CD4-positive, alpha-beta T cell treated with Interleukin-15 for 1 hour (primary cell): ENCODE measurements at regions not wholly inside any gene's neighbourhood (a gene's known extent, or its start where the extent isn't known, plus 50 kb on each side); places are given as distances from the start of the nearest gene placed in this dataset.

Experiments
- DNase-seq: peaks from one replicate; pipeline ENCODE4 v3.0.0-alpha.2; 2020

GRCh38 chr12:75717902-75718301, 206.5 kb upstream of the KRR1 start:
- no peak for DNase-seq

GRCh38 chr12:75716291-75717025, 205.0 kb upstream of the KRR1 start:
- no peak for DNase-seq

GRCh38 chr12:75715682-75716081, 204.3 kb upstream of the KRR1 start:
- DNase-seq: no peak

GRCh38 chr12:75715323-75715644, 203.9 kb upstream of the KRR1 start:
- DNase-seq: no peak

DNA sequence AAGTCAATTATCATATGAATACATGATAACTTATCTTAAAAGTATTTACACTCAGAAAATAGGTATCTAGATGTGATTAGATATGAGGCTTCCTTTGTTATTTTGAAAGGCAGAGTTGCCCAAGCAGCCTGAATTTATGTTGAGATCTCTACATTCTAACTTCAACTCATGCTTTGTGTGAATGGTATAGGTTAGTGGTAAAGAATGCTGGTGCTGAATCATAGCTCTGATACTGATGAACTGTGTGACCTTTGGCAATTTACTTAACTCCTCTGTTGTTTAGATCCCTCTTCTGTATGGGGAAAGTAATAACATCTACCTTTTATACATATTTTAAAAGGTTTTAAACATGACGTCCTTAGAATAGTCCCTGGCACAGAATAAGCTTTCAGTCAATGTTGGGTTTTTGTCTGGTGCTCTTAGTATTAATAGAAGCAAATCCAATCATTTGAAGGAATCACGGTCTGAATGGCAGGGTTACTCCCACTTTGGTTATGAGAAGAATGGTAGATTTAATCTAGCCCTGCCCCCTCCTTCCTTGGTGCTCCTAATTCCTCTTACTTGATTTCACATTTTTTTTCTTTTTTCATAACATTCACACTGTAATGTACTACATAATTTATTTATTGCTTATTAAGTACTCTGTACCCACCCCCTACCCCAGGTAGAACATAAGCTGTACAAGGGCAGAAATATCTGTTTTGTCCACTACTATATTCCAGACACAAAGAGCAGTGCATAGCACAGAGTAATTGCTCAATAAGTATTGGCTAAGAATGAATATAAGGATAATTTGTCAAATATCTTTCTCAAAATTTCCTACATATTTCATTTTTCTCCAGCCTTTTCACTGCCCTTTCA, 203.3 kb upstream of the KRR1 start:
- DNase-seq: no peak

DNA sequence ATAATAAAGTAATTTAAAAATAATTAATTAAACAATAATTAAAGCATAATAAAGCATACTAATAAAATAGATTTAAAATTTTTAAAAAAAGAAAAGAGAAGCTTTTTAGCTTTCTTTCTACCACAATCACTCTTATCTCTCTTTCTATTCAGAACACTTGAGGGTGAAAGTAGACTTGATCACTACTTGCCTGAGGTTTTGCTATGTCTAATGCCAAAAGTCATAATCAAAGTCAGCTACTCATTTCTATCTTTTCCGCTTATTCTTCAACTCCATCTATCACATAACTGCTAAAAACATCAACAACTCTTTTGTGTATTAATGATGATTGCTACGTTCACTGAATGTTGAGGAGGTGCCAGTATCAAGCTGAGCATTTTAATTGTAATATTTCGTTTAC, 202.0 kb upstream of the KRR1 start:
- no peak for DNase-seq

GRCh38 chr12:75712223-75712622, 200.8 kb upstream of the KRR1 start:
- DNase-seq: no peak

DNA sequence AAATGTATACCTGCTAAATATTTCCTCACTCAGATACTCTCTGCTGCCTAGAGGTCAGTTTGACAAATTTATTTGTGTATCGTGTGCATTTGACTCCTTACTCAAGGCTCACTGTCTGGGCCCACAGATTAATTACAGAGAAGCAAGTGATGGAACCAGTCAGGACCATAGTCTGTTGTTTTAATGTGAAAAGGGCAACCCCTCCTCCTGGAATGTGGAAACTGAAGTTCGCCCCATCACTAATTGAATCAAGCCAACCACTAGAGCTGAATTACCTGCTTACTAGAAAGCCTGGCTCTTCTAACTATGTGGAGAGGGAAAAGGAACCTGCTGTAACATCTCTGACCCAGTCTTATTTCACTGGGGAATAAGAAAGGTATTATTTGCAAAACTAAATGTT, 199.9 kb upstream of the KRR1 start:
- no peak for DNase-seq

GRCh38 chr12:75710361-75711069, 199.1 kb upstream of the KRR1 start:
- DNase-seq: no peak

- no peak for DNase-seq
Observed at GRCh38 chr12:75709503-75709902, 198.1 kb upstream of the KRR1 start.

GRCh38 chr12:75708802-75709201, 197.4 kb upstream of the KRR1 start:
- no peak for DNase-seq

- no peak for DNase-seq
Observed at GRCh38 chr12:75707983-75708382, 196.6 kb upstream of the KRR1 start.

DNA sequence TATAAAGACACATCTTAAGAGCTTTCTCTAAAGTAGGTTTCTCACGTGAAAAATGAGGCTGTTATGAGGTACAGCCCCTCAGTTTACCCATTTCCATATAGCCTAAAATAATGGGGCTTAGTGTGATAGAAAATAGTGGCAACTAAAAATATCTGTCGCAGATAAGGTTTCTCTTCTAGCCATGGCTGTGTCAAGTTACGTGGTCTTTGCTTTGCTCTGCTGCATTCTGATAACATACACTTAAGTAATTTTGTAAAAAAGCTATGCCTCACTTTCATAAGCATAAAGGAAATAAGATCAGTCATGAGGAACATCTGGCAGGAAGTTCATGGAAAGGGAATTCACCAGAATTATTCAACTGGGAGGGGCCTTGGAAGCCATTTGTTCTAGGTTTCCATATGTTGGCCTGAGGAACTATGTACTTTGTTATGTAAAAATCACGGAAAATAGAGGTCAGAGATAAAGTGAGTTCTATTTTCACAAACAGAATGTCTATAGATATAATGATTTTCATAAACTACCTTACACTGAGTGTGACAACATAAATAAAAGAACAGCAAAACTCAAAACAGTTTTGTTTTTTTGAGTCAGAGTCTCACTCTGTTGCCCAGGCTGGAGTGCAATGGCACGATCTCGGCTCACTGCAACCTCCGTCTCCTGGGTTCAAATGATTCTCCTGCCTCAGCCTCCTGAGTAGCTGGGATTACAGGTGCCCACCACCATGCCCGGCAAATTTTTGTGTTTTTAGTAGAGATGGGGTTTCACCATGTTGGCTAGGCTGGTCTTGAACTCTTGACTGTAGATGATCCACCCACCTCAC, 195.6 kb upstream of the KRR1 start:
- no peak for DNase-seq

DNA sequence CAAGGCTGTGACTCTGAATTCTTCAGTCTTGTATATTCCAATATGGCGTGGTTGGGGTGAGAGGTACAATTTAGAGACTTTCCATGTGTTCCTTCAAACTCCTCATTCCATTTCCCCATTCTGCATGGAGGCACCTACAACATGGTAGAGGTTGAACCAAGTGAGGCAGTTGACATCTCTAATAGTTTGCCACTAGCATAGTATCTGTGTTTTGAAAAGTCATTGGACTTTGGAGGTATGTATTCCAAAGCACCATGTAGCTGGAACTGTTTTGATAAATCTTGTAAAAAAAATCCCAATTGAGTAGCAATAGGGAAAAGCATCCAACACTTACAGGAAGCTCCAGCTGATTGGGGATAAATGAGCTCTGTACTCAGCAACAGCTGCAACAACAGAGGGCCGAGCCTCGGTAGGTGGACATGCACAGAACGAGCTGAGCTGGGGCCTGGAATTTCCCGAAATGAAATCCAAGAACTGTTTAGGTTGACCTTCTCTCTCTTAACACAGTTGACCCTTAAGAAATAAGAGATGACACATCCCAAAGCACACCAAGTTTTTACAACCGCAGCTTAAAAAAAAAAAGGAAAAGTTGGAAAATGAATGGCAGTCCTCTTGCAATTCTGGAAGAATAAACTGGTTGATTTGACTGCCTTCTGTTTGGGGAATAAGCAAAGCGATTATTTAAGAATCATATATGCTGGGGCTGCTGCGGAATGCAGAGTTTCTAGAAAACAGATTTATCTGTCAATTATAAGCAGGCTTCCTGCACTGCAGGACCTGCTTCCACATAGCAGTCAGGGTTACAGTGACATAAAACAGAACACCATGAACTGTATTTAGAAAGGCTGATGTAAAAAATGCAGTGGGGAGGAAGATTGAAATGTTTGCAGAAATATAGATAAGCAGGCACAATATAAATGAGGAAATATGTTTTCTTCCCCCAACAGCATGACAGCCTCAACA, 194.6 kb upstream of the KRR1 start:
- DNase-seq: no peak

- DNase-seq: no peak
Observed at GRCh38 chr12:75704664-75705063, 193.3 kb upstream of the KRR1 start.

- no peak for DNase-seq
Observed at GRCh38 chr12:75704208-75704607, 192.8 kb upstream of the KRR1 start.

DNA sequence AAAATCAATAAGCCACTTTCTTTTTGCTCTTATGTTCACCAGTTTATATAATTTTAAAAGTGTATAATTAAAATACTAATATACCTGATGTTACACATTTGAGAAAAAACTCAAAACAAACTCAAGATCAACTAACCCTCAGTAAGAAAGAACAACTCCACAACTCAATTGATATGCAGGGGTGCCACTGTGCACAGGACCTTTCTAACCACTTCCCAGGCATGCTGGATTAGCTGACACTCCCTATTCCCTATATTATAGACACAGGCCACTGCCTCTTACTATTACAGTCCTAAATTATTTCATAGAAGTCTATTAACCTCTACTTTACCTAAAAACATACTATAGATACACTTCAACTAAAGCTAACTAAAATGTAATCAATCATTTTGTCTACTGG, 191.7 kb upstream of the KRR1 start:
- no peak for DNase-seq

DNA sequence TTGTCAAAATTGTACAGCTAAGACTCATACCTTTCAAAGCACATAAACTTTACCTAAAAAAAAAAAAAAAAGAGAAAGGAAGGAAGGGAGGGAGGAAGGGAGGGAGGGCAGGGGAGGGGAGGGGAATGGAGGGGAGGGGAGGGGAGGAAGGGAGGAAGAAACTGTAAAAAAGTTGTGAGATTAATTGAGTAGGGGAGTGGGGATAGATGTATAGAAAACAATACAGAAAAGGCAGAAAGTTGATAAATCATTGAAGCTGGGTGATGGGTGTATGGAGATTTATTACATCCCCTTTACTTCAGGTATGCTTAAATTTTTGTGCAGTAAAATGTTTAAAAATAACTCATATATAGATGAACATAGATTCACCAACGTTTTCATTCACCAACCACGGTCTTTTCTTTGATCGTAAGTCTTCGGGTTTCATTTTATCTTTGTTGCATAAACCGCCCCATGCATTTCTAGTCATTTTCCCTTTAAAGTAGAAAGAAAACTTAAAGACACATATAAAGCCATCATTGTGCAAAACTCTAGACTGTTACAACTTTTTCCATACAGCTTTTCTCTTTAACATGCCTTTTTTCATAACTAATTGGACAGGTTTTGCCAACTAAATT, 191.2 kb upstream of the KRR1 start:
- no peak for DNase-seq

- DNase-seq: no peak
Observed at GRCh38 chr12:75701859-75702258, 190.4 kb upstream of the KRR1 start.

DNA sequence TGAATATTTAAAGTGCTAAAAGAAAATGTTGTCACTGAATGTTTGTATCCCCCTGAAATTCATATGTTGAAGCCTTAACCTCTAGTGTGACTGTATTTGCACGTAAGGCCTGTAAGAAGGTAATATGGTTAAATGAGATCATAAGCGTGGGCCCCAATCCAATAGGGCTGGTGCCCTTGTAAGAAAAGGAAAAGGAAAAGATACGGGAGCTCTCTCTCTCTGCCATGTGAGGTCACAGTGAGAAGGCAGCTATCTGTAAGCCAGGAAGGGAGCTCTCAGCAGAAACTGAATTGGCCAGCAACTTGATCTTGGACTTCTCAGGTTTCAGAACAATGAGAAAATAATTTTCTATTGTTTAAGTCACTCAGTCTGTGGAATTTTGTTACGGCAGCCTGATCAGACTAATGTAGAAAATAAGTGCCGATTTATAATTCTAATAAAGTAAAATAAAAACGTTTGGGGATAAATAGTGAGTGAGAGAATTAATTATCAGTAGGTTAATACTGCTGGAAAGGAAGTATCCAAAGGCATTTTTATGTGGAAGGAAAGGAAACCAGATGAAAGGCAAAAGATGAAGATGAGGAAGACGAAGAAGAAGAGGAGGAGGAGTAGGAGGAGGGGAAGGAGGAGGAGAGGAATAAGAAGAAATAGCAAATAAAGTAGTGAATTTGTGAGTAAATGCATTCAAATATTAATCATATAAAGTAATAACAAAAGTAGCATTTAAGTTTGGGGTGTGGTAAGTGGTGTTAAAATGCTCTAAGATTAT, 188.5 kb upstream of the KRR1 start:
- DNase-seq: no peak

- no peak for DNase-seq
Observed at GRCh38 chr12:75699251-75699650, 187.8 kb upstream of the KRR1 start.
